IPS-15b (cell line): ENCODE measurements at regions not wholly inside any gene's neighbourhood (a gene's known extent, or its start where the extent isn't known, plus 50 kb on each side); places are given as distances from the start of the nearest gene placed in this dataset.

Experiments used
- H3K27me3 ChIP-seq: one replicate; pipeline ENCODE4 v1.6.1; 2013; ENCODE audit warnings: low read length; ENCODE audit not compliant: control insufficient read depth, insufficient read depth
- H3K36me3 ChIP-seq: one replicate; pipeline ENCODE4 v1.6.1; 2013; ENCODE audit warnings: low read length; ENCODE audit not compliant: control insufficient read depth, insufficient read depth
- H3K4me1 ChIP-seq: one replicate; pipeline ENCODE4 v1.6.1; 2013; ENCODE audit warnings: mild to moderate bottlenecking, low read length; ENCODE audit not compliant: control insufficient read depth, insufficient read depth
- H3K4me3 ChIP-seq: one replicate; pipeline ENCODE4 v1.5.1; 2013; ENCODE audit warnings: low read depth, low read length
- H3K9ac ChIP-seq: one replicate; pipeline ENCODE4 v1.6.1; 2013; ENCODE audit warnings: low read depth, mild to moderate bottlenecking, low read length
- H3K9me3 ChIP-seq: one replicate; pipeline ENCODE4 v1.6.1; 2013; ENCODE audit warnings: mild to moderate bottlenecking, low read length; ENCODE audit not compliant: control insufficient read depth, insufficient read depth

DNA sequence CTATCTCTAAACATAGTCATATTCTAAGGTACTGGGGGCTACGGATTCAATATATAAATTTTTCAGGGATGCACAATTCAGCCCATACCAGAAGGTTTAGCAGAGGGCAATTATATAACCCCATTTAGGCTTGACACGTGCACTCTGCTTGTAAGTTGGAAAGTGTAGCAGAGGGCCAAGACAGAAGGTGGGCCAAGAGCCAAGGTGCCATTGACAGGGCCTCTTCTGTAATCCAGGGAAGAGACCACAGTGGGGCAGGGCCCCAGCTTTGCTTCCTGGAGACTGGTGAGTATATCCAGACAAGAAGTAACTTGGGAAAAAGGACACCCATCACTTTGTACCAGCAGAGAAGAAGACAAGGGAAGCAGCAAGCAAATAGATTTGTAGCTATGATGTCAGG is 672.4 kb upstream of the MARCKS start:
- H3K4me3 ChIP-seq, result no peak overlapping the region
- H3K9me3 ChIP-seq, result no peaks in the 10 kb centered on the region
- H3K27me3 ChIP-seq, result no peaks in the 10 kb centered on the region
- H3K9ac ChIP-seq, result no peak overlapping the region
- no peaks in the 10 kb centered on the region for H3K4me1 ChIP-seq
- no peaks in the 10 kb centered on the region for H3K36me3 ChIP-seq

DNA sequence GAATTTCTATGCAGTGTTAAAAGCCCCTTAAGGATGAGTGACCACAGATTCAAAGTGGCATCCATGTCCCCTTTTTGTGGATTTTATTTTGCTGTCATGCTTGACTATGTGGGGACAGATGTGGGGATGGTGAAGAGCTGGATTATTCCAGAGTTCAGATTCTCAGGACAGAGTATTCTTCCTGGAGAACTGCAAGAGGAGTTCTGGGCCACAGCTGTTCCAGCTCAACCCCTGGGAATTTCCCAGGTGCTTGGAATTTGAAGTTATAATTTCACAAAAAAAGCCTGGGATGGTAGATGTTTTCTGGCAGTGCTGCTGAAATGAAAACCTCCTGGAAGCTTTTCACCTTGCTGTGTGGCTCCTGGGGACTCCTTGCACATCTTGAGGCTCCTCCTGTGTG is 671.8 kb upstream of the MARCKS start:
- H3K9me3 ChIP-seq, result no peaks in the 10 kb centered on the region
- H3K36me3 ChIP-seq, result no peaks in the 10 kb centered on the region
- H3K27me3 ChIP-seq, result no peaks in the 10 kb centered on the region
- H3K9ac ChIP-seq, result no peak overlapping the region
- H3K4me1 ChIP-seq, result no peaks in the 10 kb centered on the region
- no peak overlapping the region for H3K4me3 ChIP-seq

DNA sequence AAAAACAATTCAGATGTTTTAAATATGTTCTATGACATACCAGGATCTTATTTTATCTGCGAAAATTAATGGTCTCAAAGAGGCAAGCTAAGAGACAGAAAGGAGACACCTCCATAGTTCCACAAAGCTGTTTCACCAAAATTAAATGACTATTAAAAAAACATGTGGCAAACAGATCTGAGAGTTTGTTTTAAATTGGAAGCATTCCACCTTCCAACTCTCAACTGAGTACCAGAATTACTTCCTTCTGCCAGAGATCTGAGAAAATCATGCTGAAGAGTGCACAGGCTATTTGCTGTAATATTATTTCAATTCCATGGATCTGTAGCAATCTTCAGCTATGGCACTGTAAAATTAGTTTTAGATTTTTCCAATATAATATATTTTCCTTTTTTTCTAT is 669.5 kb upstream of the MARCKS start:
- Histone ChIP-seq H3K4me3 (no peak overlapping the region), H3K9ac (no peak overlapping the region), H3K36me3 (no peaks in the 10 kb centered on the region), H3K27me3 (no peaks in the 10 kb centered on the region), H3K4me1 (no peaks in the 10 kb centered on the region), H3K9me3 (no peaks in the 10 kb centered on the region)

DNA sequence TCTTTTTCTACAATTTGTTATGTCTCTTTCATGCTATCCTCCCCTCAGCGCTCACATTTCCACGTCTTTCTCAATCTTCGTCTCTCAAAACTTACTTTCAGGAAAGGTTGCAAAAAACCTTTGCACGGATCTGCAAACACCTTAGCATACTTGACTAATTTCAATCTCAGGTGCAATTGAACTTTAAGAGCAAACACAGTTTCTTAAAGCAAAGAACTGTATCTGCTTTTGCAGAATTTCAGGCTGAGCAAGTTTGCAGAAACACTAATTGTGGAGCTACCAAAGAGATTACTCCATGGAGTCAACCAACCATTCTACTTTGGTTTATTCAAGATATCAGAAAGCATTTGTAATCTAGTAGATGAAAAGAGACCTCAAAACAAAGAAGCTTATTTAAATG is 668.2 kb upstream of the MARCKS start:
- Histone ChIP-seq H3K27me3 (no peaks in the 10 kb centered on the region), H3K36me3 (no peaks in the 10 kb centered on the region)

DNA sequence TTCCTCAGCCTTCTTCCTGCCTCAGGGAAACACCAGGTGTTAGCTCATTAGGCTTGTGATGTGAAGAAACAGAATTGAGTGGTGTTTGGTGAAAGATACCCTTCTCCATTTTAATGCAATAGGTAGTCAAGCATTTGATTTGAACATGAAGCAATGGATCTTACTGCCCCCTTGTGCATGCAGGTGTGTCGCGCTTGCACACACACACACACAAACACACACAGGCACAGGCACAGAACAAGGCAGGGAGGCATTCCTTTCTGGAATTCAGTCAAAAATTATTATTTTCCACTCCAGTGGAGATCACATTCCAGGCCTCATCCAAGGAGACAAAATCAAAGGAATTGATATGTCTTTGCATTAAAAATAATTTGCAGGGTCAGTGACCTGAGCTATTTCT is 667.0 kb upstream of the MARCKS start:
- no peak overlapping the region for H3K9ac ChIP-seq
- no peaks in the 10 kb centered on the region for H3K9me3 ChIP-seq
- H3K4me1 ChIP-seq, result no peaks in the 10 kb centered on the region
- H3K27me3 ChIP-seq, result no peaks in the 10 kb centered on the region
- H3K36me3 ChIP-seq, result no peaks in the 10 kb centered on the region
- no peak overlapping the region for H3K4me3 ChIP-seq

More for the DNA sequence above, 668.2 kb upstream of the MARCKS start:
- no peaks in the 10 kb centered on the region for H3K4me1 ChIP-seq
- no peak overlapping the region for H3K9ac ChIP-seq
- no peaks in the 10 kb centered on the region for H3K9me3 ChIP-seq
- H3K4me3 ChIP-seq, result no peak overlapping the region

DNA sequence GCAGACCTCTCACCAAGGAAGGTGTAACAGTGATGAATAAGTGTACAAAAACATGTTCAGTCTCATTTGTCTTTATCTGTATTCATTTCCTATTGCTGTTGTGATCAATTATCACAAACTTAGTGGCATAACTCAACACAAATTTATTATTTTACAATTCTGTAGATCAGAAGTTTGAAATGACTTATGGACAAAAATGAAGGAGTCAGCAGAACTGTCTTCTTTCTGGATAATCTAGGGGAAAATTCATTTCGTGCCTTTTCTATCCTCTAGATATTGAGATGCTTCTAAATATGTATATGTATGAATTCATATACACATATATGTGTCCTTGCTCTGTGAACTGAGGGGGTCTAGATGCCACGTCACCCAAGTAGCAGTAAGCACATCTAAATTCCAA is 663.1 kb upstream of the MARCKS start:
- Histone ChIP-seq H3K4me3 (no peak overlapping the region), H3K4me1 (no peaks in the 10 kb centered on the region), H3K9me3 (no peaks in the 10 kb centered on the region), H3K36me3 (no peaks in the 10 kb centered on the region), H3K27me3 (no peaks in the 10 kb centered on the region), H3K9ac (no peak overlapping the region)

DNA sequence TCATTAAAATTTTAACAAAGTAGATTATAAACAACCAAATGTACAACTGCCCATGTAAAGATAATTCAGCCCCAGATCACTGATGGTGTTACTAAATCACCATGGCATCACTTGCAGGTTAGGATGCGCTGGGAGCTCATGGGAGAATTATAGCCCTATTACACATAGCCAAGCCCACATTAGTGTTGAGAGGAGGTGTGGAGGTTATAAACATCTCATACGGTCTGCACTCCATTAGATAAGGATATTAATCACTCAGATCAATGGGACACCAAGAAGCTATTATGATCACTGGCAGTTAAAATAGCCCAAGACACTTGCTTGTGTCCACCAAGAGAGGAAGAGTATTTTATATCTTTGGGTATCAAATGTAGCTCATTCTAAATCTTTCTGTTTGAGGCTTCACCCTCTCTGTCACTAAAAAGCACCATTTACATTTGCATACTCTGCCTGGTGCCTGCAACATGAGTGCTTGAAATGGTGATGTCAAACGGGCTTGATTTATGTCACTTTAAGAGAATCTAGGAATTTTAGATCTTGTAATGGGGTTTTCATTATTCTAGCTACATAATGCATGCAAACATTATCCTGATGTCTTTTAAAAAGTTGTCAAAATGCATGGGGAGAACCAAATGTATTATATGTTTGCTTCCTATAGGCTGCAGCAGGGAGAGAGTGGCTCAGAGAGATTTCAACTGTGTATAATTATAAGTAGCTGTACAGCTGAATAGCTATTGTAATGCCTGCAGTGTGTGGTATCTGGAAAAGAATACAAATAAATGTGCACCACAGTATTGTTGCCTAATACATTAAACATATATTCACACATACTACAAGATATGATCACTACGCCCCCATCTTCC is 654.1 kb upstream of the MARCKS start:
- Histone ChIP-seq H3K4me3 (no peak overlapping the region), H3K36me3 (no peaks in the 10 kb centered on the region), H3K9me3 (no peaks in the 10 kb centered on the region), H3K4me1 (no peaks in the 10 kb centered on the region), H3K9ac (no peak overlapping the region), H3K27me3 (no peaks in the 10 kb centered on the region)

DNA sequence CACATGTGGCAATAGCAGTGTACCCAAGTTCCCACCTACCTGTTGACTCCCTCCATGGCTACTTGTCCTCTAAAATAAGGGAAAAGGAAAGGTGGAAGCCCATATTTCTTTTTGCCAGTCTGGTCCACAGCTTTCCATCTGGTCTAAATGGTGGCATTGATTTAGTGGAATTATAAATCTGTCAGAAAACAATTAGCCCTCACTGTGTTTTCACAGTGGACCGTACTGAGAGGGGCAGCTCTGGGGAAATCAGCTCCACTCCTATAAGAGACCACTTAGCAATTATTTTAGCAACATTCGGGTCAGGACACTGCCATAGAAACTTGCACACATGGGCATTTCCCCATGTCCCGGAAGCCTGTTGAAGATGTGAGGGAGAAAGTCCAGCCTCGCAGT is 653.4 kb upstream of the MARCKS start:
- H3K9me3 ChIP-seq, result no peaks in the 10 kb centered on the region
- no peak overlapping the region for H3K4me3 ChIP-seq
- no peaks in the 10 kb centered on the region for H3K36me3 ChIP-seq

DNA sequence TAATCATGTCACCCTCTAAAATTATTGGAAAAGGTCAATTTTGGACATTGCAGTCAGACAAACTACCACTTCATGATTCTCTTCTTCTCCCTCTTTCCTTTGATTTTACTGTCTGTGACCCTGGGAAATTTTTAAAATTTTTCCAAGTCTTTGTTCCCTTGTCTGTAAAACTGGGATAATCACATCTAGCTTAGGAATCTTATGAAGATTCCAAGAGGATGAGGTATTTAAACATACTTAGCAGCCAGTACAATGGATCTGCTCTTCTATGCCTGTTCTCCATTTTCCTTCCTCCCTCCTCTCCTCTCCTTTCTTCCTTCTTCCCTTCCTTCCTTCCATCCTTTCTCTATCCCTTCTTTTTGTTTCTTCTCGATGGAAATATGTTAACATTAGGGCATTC is 651.6 kb upstream of the MARCKS start:
- Histone ChIP-seq H3K9ac (no peak overlapping the region), H3K36me3 (no peaks in the 10 kb centered on the region), H3K9me3 (no peaks in the 10 kb centered on the region)

More for the DNA sequence above, 653.4 kb upstream of the MARCKS start:
- Histone ChIP-seq H3K4me1 (no peaks in the 10 kb centered on the region), H3K27me3 (no peaks in the 10 kb centered on the region), H3K9ac (no peak overlapping the region)

DNA sequence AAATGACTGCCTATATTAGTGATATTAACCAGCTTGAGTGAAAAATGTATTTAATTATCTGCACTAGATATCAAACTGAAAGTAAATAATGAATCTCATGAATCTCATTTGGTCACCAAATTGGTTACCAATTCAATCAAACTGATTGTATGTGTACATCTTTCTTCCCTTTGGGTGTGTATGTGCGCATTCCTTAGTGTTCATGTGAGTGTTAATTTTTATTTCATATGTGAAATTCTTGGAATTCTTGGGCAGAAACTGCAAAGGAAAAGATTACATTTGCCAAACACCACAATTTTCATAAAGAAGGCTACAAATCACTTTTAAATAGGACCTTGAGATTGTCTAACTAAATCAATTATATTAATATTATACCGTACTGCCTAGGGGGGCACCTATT is 648.4 kb upstream of the MARCKS start:
- Histone ChIP-seq H3K9me3 (no peaks in the 10 kb centered on the region), H3K4me3 (no peak overlapping the region)

More for the DNA sequence above, 651.6 kb upstream of the MARCKS start:
- Histone ChIP-seq H3K4me3 (no peak overlapping the region), H3K4me1 (no peaks in the 10 kb centered on the region), H3K27me3 (no peaks in the 10 kb centered on the region)

DNA sequence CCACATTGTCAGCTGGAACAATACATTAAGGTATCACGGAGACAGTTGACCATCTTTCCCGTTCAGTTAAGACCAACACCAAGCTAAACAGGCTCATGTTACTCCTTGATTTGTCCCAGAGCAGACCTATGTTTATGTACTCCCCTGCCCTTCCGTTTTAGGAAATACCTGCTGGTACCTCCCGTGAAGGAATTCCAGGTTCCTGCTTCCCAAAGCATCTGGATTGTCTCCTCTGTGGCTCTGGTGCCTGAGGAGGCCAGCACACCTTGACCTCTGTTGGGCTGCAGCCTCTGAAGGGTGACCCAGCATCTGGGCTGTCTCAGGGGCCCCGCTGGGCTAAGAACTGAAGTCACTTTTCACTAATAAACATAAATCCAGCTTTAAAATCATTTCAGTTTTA is 647.8 kb upstream of the MARCKS start:
- Histone ChIP-seq H3K4me1 (no peaks in the 10 kb centered on the region), H3K36me3 (no peaks in the 10 kb centered on the region), H3K9ac (no peak overlapping the region), H3K4me3 (no peak overlapping the region), H3K9me3 (no peaks in the 10 kb centered on the region), H3K27me3 (no peaks in the 10 kb centered on the region)

More for the DNA sequence above, 648.4 kb upstream of the MARCKS start:
- no peaks in the 10 kb centered on the region for H3K36me3 ChIP-seq
- no peaks in the 10 kb centered on the region for H3K4me1 ChIP-seq
- no peak overlapping the region for H3K9ac ChIP-seq
- no peaks in the 10 kb centered on the region for H3K27me3 ChIP-seq

DNA sequence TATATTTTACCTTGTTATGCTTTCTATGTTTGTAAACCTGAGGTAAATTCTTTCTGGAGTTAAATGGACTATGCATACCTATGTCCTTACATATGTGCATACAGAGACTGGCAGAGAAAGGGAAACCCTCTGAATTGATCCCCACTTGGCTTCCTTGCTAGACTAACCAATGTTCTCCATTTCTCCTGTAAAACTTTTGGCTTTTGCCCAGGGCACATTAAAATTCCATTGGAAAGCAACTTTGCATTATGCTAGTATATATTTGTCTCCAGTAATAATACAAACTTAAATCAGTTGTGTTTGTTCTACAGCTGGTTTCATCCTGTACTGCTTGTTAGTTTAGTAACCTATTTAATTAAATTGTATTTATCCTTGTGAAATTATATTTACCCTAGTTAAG is 646.0 kb upstream of the MARCKS start:
- Histone ChIP-seq H3K9me3 (no peaks in the 10 kb centered on the region), H3K27me3 (no peaks in the 10 kb centered on the region), H3K4me1 (no peaks in the 10 kb centered on the region), H3K9ac (no peak overlapping the region), H3K4me3 (no peak overlapping the region), H3K36me3 (no peaks in the 10 kb centered on the region)
